Progenitor cell of endocrine pancreas (in vitro differentiated cells): ENCODE measurements at regions not wholly inside any gene's neighbourhood (a gene's known extent, or its start where the extent isn't known, plus 50 kb on each side); places are given as distances from the start of the nearest gene placed in this dataset.
"Not testable (repeated sequence)": the region's sequence is repeated elsewhere in the genome, so short reads cannot be mapped to it uniquely, and the experiment has no call there.

Source experiments
- DNase-seq: peaks from one replicate; pipeline ENCODE4 v3.0.0; 2021; ENCODE audit warnings: low spot score; ENCODE audit not compliant: unreplicated experiment
- H3K27ac Mint-ChIP-seq: 2 replicates; pipeline ENCODE4 v1.8.0; 2021; ENCODE audit warnings: mild to moderate bottlenecking, moderate library complexity, mixed read lengths
- H3K27me3 Mint-ChIP-seq: 2 replicates; pipeline ENCODE4 v1.8.0; 2021; ENCODE audit warnings: mixed read lengths
- H3K36me3 Mint-ChIP-seq: 2 replicates; pipeline ENCODE4 v1.8.0; 2022; ENCODE audit warnings: mixed read lengths; ENCODE audit not compliant: insufficient read depth
- H3K4me1 Mint-ChIP-seq: 2 replicates; pipeline ENCODE4 v1.8.0; 2021; ENCODE audit warnings: low read depth, mixed read lengths
- H3K4me3 Mint-ChIP-seq: 2 replicates; pipeline ENCODE4 v1.8.0; 2021; ENCODE audit warnings: low read depth, mild to moderate bottlenecking, moderate library complexity, mixed read lengths
- H3K9me3 Mint-ChIP-seq: 2 replicates; pipeline ENCODE4 v1.8.0; 2021; ENCODE audit warnings: low read depth, mixed read lengths
- TF ChIP-seq, protein P1 (sequence below): fragments of 200-600 bp; sonication (generic); IDR thresholded peaks from one replicate; pipeline ENCODE4 v1.5.0; 2021; ENCODE audit warnings: antibody characterized with exemption, mild to moderate bottlenecking; ENCODE audit not compliant: unreplicated experiment

DNA sequence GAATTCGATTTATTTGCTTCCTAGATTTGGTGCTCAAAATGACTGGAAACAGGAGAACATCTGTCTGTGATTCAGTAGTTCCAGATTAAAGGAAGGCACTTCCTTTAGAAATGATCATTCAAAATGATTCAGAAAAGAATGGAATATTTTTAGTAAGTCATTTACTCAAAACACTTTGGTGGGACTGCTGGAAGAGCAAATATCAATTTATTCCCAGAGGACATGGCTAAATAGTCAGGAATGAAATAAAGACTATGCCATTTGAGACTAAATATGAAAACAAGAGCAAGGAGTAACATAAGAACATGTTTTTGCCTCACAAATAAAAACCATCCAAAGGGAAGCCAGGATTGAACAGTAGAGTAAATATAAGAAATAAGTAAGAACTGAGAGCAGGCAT, 138.6 kb upstream of the RASA1 start:
- Mint-ChIP-seq H3K36me3 (no peaks in the 10 kb centered on the region), H3K4me3 (no peak overlapping the region), H3K9me3 (no peaks in the 10 kb centered on the region), H3K27ac (no peak overlapping the region), H3K4me1 (peaks cover 5% of the 10 kb centered on the region), H3K27me3 (no peaks in the 10 kb centered on the region)
- no peak for DNase-seq
- TF ChIP-seq, protein P1, sequence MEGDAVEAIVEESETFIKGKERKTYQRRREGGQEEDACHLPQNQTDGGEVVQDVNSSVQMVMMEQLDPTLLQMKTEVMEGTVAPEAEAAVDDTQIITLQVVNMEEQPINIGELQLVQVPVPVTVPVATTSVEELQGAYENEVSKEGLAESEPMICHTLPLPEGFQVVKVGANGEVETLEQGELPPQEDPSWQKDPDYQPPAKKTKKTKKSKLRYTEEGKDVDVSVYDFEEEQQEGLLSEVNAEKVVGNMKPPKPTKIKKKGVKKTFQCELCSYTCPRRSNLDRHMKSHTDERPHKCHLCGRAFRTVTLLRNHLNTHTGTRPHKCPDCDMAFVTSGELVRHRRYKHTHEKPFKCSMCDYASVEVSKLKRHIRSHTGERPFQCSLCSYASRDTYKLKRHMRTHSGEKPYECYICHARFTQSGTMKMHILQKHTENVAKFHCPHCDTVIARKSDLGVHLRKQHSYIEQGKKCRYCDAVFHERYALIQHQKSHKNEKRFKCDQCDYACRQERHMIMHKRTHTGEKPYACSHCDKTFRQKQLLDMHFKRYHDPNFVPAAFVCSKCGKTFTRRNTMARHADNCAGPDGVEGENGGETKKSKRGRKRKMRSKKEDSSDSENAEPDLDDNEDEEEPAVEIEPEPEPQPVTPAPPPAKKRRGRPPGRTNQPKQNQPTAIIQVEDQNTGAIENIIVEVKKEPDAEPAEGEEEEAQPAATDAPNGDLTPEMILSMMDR = no peak

DNA sequence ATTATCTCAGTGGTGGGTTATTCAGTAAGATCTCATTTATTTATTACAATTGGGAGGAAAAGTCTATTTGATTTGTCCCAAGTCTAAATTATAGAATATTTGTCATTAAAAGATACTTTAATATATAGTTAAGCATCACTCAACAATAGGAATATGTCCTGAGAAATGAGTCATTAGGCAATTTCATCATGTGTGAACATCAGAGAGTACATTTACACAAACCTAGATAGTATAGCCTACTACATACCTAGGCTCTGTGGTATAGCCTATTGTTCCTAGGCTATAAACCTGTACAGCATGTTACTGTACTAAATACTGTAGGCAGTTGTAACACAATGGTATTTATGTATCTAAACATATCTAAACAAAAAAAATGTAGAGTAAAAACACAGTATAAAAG, 135.0 kb upstream of the RASA1 start:
- no peaks in the 10 kb centered on the region for H3K36me3 Mint-ChIP-seq
- H3K9me3 Mint-ChIP-seq = peaks cover 5% of the 10 kb centered on the region
- TF ChIP-seq, protein P1 = no peak
- no peak overlapping the region for H3K27ac Mint-ChIP-seq
- DNase-seq = no peak
- H3K4me1 Mint-ChIP-seq = peaks cover 15% of the 10 kb centered on the region
- no peak overlapping the region for H3K4me3 Mint-ChIP-seq
- no peaks in the 10 kb centered on the region for H3K27me3 Mint-ChIP-seq

DNA sequence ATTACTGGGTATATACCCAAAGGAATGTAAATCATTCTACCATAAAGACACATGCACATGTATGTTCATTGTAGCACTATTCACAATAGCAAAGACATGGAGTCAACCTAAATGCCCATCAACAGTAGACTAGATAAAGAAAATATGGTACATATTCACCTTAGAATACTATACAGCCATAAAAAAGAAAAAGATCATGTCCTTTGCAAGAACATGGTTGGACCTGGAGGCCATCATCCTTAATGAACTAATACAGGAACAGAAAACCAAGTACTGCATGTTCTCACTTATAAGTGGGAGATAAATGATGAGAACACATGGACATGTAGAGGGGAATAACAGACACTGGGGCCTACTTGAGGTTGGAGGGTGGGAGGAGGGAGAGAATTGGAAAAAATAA, 133.2 kb upstream of the RASA1 start:
- not testable (repeated sequence) for H3K36me3 Mint-ChIP-seq, DNase-seq, H3K27ac Mint-ChIP-seq, H3K9me3 Mint-ChIP-seq, H3K4me3 Mint-ChIP-seq, H3K27me3 Mint-ChIP-seq
- H3K4me1 Mint-ChIP-seq = peaks cover 15% of the 10 kb centered on the region

DNA sequence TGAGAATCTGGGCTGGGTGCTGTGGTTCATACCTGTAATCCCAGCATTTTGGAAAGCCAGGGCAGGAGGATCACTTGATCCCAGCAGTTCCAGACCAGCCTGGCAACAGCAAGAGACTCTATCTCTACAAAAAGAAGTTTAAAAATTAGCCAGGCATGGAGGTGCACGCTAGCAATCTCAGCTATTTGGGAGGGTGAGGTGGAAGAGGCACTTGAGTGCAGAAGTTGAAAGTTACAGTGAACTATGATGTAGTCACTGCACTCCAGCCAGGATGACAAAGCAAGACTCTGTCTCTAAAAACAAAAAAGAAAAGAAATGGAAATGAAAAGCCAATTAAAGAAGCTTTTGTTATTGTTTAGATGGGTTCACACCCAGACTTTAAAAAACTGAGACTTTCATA, 131.6 kb upstream of the RASA1 start:
- TF ChIP-seq, protein P1 = no peak
- H3K4me3 Mint-ChIP-seq = no peak overlapping the region
- no peaks in the 10 kb centered on the region for H3K36me3 Mint-ChIP-seq
- H3K27me3 Mint-ChIP-seq = no peaks in the 10 kb centered on the region
- H3K4me1 Mint-ChIP-seq = peaks cover 15% of the 10 kb centered on the region
- DNase-seq = no peak
- H3K27ac Mint-ChIP-seq = no peak overlapping the region
- H3K9me3 Mint-ChIP-seq = peaks cover 5% of the 10 kb centered on the region

DNA sequence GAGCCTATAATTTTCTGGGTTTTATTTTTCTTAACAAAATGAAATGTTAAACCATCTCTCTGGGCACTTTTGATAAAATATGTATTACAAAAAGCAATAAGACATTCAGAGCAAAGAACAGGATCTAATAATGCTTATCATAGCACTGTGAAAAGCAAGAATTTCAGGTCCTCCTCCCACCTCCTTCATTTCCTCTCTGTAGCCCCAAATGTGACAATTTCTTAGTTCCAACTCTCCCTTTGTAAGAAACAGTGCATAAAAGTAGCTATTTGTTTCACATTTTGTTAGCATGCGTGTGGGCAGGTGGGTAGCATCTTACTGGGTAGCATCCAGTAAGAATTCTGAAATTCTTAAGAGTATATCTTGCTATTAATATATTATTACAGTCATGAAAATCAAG, 130.9 kb upstream of the RASA1 start:
- peaks cover 14% of the 10 kb centered on the region for H3K4me1 Mint-ChIP-seq
- H3K27ac Mint-ChIP-seq = no peak overlapping the region
- TF ChIP-seq, protein P1 = no peak
- H3K27me3 Mint-ChIP-seq = no peaks in the 10 kb centered on the region
- no peak for DNase-seq
- H3K4me3 Mint-ChIP-seq = no peak overlapping the region
- H3K9me3 Mint-ChIP-seq = peaks cover 5% of the 10 kb centered on the region
- H3K36me3 Mint-ChIP-seq = no peaks in the 10 kb centered on the region

DNA sequence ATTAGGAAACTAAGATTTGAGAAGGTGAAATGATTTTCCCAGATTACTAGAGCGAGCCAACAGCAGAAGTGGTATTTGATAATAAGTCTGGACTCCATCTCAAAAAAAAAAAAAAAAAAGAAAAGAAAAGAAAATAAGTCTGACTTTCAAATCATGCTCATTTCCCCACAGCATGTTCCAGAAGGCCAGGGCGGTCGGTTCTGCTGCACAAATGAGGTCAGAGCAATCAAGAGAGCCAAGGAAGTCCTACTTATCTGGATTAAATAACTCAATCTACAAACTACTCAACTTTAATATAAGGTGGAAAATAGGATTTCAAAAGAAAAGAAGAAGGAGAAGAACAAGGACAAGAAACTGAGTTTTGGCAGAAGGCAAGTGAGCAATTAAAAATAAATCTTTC, 130.4 kb upstream of the RASA1 start:
- peaks cover 10% of the 10 kb centered on the region for H3K4me1 Mint-ChIP-seq
- H3K4me3 Mint-ChIP-seq = no peak overlapping the region
- no peaks in the 10 kb centered on the region for H3K27me3 Mint-ChIP-seq
- TF ChIP-seq, protein P1 = no peak
- no peak for DNase-seq
- H3K27ac Mint-ChIP-seq = no peak overlapping the region
- H3K9me3 Mint-ChIP-seq = peaks cover 5% of the 10 kb centered on the region
- no peaks in the 10 kb centered on the region for H3K36me3 Mint-ChIP-seq
